NCI-H82 (cell line): ENCODE measurements at regions not wholly inside any gene's neighbourhood (a gene's known extent, or its start where the extent isn't known, plus 50 kb on each side); places are given as distances from the start of the nearest gene placed in this dataset.

Experiments used
- DNase-seq: peaks from one replicate; lab custom pipeline; 2025; lab: John Stamatoyannopoulos, UW

- DNase-seq, result no peak
These were observed 423.4 kb downstream of the NUF2 start for GRCh38 chr1:163745204-163745603.

- DNase-seq, result peak; percentile 14
These were observed 425.5 kb downstream of the NUF2 start for GRCh38 chr1:163747261-163747660.

- peak; percentile 25 for DNase-seq
These were observed 426.1 kb downstream of the NUF2 start for GRCh38 chr1:163747855-163748254.

- DNase-seq, result no peak
These were observed 437.4 kb downstream of the NUF2 start for GRCh38 chr1:163758977-163759670.

GRCh38 chr1:163761898-163762297, 440.1 kb downstream of the NUF2 start:
- no peak for DNase-seq

GRCh38 chr1:163766257-163766918, 444.6 kb downstream of the NUF2 start:
- DNase-seq, result no peak

GRCh38 chr1:163768576-163768975, 446.8 kb downstream of the NUF2 start:
- DNase-seq, result no peak

- no peak for DNase-seq
These were observed 448.5 kb downstream of the NUF2 start for GRCh38 chr1:163770265-163770664.

GRCh38 chr1:163771637-163772036, 449.9 kb downstream of the NUF2 start:
- no peak for DNase-seq

GRCh38 chr1:163772246-163772645, 450.5 kb downstream of the NUF2 start:
- DNase-seq, result no peak

GRCh38 chr1:163773396-163773795, 451.6 kb downstream of the NUF2 start:
- no peak for DNase-seq

GRCh38 chr1:163774401-163774945, 452.7 kb downstream of the NUF2 start:
- no peak for DNase-seq

GRCh38 chr1:163774978-163775620, 453.3 kb downstream of the NUF2 start:
- no peak for DNase-seq

- DNase-seq, result no peak
These were observed 455.5 kb downstream of the NUF2 start for GRCh38 chr1:163777205-163777604.

- DNase-seq, result no peak
These were observed 459.4 kb downstream of the NUF2 start for GRCh38 chr1:163781146-163781545.

GRCh38 chr1:163785868-163786405, 464.2 kb downstream of the NUF2 start:
- no peak for DNase-seq

- no peak for DNase-seq
These were observed 468.2 kb downstream of the NUF2 start for GRCh38 chr1:163789911-163790310.

- DNase-seq, result no peak
These were observed 472.8 kb downstream of the NUF2 start for GRCh38 chr1:163794551-163794950.

GRCh38 chr1:163796394-163796821, 474.7 kb downstream of the NUF2 start:
- DNase-seq, result no peak

- no peak for DNase-seq
These were observed 476.1 kb downstream of the NUF2 start for GRCh38 chr1:163797816-163798215.

GRCh38 chr1:163799190-163799805, 477.5 kb downstream of the NUF2 start:
- no peak for DNase-seq
